ENCODE measurements at regions not wholly inside any gene's neighbourhood (a gene's known extent, or its start where the extent isn't known, plus 50 kb on each side); places are given as distances from the start of the nearest gene placed in this dataset.

DNA sequence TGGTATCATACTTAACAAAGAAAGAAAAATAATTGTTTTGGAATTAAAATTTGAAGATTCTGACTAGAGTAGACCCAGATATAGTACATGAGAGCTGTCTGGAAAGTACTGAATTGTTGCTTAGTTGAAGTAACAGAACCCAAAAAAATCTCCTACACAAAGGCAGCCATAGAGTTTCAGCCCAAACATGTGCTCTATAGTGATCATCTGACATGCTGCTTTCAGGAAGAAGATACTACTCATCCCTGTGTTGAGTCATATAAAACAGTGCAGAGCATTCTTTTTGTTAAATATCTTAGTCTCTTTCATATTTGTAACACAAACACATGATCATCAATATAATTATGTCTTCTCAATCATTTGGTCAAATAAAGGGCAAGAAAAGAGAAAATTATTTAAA, 84.8 kb upstream of the PTPRM start:
- DNase-seq (ENCODE audit: low spot score), result no peak

DNA sequence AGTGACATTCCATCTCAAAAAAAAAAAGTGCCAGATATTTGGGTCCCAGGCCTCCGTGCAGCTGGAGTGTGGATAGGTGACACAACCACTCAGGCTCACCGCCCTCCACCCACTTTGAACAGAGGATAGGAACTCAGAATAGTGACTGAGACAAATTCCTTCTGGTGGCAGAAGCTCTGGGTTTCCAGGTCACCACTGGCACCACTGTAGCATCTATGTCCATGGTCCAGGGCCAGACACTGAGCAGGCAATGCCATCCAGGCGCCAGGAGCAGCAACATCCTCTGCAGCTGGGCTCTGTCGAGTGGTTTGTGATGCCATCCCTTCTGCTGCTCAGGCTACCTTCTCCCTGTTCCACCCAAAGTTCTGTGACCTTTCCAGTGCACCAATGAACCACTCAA, 81.5 kb upstream of the PTPRM start:
- DNase-seq (ENCODE audit: low spot score), result no peak

DNA sequence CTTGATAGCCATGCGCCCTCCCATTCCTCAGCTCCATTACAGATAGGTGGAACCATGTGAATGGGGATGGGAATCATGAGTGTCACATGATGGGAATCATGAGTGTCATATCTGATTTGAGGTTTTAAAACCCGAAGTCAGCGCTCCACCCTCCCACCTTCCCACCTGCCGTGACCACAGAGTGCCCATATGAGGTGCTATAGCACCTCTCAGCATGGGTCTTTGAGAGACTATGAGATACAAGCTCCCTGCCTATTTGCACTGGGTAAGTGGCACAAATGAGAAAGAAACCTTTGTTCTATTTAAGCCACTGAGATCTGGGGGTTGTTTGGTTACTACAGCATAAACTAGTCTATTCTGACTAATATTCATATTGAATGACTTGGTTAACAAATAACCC, 78.5 kb upstream of the PTPRM start:
- DNase-seq (ENCODE audit: low spot score), result no peak

DNA sequence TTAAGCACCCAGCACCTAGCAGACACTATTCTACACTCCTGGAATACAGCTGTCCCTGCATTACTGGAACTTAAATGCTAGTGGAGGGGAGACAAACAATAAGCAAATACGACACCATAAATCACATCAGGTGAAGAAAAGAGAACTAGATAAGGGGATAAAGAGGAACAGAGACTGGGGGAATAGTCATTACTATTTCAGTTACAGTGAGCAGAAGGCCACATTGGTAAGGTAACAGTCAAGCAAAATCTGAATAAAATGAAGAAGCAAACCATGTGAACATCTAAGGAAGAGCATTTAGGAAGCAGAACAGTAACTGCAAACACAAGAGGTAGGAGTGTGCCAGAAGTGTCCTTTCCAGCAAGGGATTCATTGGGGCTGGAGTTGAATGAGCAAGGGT, 77.0 kb upstream of the PTPRM start:
- no peak for DNase-seq (ENCODE audit: low spot score)

DNA sequence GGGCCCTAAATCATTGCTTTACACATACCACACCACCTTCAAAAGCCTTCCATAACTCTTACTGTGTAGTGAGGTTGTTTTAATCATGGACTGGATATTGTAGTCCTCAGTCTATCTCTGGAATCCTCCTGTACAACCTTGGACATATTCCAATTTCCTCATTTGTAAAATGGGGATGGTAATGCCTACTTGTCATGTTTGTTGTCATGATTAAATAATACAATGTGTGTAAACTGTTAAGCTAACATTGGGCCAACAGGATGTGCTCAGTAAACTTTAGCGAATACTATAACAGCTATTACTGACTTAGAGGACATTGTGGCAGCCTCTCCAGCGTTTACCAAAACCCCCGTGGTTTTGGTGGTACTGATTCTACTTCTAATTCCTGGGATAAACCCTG, 74.7 kb upstream of the PTPRM start:
- no peak for DNase-seq (ENCODE audit: low spot score)

DNA sequence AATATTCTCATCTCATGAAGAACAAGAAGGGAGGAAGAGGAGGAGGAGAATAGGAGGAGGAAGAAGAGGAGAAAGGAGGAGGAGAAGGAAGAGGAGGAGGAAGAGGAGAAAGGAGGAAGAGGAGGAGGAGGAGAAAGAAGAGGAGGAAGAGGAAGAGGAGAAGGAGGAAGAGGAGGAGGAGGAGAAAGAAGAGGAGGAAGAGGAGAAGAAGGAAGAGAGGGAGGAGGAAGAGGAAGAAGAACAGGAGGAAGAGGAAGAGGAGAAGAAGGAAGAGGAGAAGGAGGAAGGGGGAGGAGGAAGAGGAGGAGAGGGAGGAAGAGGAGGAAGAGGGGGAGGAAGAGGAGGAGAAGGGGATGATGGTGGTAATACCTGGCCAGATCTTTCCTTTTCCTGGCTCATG, 70.0 kb upstream of the PTPRM start:
- DNase-seq (ENCODE audit: low spot score), result no peak

DNA sequence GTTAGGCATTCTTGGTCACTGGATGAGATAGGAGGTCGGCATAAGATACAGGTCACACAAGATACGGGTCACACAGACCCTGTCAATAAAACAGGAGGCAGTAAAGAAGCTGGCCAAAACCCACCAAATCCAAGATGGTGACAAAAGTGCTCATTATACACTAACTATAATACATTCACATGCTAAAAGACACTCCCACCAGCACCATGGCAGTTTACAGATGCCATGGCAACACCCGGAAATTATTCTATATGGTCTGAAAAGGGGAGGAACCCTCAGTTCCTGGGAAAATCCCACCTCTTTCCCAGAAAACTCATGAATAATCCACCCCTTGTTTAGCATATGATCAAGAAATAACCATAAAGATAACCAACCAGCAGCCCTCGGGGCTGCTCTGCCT, 56.0 kb upstream of the PTPRM start:
- no peak for DNase-seq (ENCODE audit: low spot score)

DNA sequence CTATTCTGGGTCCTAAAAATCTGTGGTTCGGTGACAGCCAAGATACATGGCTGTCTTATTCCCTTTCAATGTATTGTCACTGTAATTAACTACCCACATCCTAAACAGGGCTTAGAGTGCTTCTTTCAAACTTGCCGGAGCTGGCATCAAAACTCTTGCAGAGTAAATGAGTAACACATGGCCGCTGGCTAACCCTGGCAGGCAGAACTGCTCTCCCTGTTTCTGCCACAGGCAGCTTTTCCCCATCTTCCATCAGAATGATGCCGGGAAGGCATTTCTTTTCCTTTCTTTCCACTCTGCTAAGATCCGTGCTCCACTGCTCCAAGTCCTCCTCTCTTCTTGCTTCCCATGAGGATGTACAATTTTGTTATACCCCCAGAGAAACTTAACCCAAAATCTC, 54.8 kb upstream of the PTPRM start:
- no peak for DNase-seq (ENCODE audit: low spot score)

DNA sequence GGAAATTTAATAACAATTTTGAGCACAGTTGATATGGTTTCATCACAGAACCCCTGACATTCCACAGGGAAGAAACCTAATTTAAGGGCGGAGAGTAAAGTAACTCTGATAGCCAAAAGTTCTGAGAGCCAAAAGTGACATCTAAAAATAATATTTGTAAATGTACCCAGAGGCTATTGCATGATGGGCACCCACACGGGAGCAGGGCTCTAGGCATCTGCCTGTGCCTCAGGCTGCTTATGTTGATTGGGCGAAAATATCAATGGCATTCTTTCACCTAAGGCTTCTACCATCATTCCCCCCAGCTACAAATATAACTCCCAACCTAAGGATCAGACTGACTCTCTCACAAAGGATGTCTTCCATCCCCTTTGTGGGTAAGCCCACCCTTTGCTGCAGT, 54.1 kb upstream of the PTPRM start:
- DNase-seq (ENCODE audit: low spot score), result no peak

DNA sequence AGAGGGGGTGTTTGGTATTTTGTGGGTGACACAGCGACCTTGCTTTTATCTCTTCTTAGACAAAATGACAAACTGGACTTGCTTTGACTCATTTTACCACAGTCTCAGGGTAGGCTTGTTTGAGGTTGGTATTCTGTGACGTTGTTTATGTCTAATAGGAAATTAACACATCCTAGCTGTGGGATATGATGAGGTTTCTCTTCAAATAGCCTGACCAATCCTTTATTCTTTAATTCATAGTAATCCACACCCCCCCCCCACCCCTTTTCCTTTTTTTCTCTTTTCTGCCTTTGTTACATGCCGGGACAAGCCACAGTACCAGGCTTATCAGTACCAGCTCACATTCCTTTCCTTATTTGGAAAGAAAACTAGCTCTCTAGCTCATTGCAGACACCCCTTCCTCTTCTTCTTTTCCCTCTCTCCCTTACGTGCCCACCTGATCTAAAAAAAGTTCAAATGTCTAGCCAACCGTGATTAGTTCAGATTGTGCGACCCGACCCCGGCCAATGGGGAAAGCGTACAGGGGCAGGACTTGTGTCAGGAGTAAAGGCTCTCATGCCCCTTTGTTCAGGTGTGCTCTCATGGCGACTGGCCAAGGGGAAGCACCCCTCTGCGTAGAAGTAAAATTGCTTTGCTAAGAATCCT, 52.2 kb upstream of the PTPRM start:
- DNase-seq (ENCODE audit: low spot score), result no peak

DNA sequence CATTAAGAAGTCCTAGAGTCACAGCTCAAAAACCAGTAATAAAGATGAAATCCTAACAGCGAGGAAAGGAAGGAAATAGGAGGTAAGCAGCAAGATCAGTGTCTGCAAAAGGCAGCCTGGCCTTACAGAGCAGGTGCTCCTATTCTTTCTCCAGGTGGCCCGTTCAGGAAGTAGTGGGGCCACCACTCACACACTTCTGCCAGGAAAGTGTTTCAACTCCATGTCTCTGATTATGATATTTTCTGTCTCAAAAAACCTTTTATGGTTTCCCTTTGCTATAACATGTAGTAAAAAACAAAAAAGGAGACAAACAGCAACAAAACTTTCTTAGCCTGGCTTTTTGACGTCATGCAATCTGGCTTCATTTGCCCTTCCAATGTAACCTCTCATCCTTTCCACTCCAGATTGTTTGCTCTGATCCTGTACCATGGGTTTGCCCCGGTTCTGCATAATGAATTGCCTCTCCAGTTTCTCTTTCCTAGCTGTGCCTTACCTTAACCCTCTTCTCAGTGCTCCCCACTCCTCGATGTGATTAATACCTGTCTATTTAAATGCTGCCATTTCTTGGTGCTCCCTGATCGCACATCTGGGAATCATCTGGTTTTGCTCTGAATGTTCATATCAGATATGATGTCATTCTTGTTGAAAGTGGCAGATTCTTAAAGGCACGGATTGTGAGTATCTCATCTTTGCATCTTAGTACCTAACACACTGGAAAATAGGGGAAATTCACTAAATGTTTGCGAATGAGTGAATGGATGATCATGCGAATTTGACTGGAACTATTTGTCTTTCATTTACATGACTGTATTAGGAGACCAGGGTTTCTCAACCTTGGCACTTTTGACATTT, 50.6 kb upstream of the PTPRM start:
- DNase-seq (ENCODE audit: low spot score), result no peak
